ENCODE measurements at regions not wholly inside any gene's neighbourhood (a gene's known extent, or its start where the extent isn't known, plus 50 kb on each side); places are given as distances from the start of the nearest gene placed in this dataset.

- DNase-seq: no peak
These were observed 705.5 kb upstream of the MAN1A1 start for GRCh38 chr6:120055071-120055470.

- DNase-seq: no peak
These were observed 690.1 kb upstream of the MAN1A1 start for GRCh38 chr6:120039664-120040063.

GRCh38 chr6:120031837-120032236 lies 682.3 kb upstream of the MAN1A1 start:
- DNase-seq: no peak

- DNase-seq: no peak
These were observed 677.2 kb upstream of the MAN1A1 start for GRCh38 chr6:120026791-120027190.

- DNase-seq: no peak
These were observed 660.5 kb upstream of the MAN1A1 start for GRCh38 chr6:120010075-120010474.

GRCh38 chr6:120005292-120005976 lies 655.9 kb upstream of the MAN1A1 start:
- DNase-seq: no peak

- no peak for DNase-seq
These were observed 637.5 kb upstream of the MAN1A1 start for GRCh38 chr6:119986934-119987549.

- DNase-seq: no peak
These were observed 636.6 kb upstream of the MAN1A1 start for GRCh38 chr6:119985952-119986736.

- no peak for DNase-seq
These were observed 631.2 kb upstream of the MAN1A1 start for GRCh38 chr6:119980802-119981201.

- DNase-seq: no peak
These were observed 630.3 kb upstream of the MAN1A1 start for GRCh38 chr6:119979862-119980261.

- no peak for DNase-seq
These were observed 628.8 kb upstream of the MAN1A1 start for GRCh38 chr6:119978274-119978889.

- no peak for DNase-seq
These were observed 625.0 kb upstream of the MAN1A1 start for GRCh38 chr6:119974430-119975159.

- no peak for DNase-seq
These were observed 616.9 kb upstream of the MAN1A1 start for GRCh38 chr6:119966484-119966883.

- no peak for DNase-seq
These were observed 616.3 kb upstream of the MAN1A1 start for GRCh38 chr6:119965900-119966299.

- DNase-seq: no peak
These were observed 615.4 kb upstream of the MAN1A1 start for GRCh38 chr6:119965008-119965407.

GRCh38 chr6:119962505-119962904 lies 612.9 kb upstream of the MAN1A1 start:
- no peak for DNase-seq

- DNase-seq: no peak
These were observed 611.9 kb upstream of the MAN1A1 start for GRCh38 chr6:119961450-119961849.

GRCh38 chr6:119960456-119960855 lies 610.9 kb upstream of the MAN1A1 start:
- no peak for DNase-seq

GRCh38 chr6:119960036-119960435 lies 610.5 kb upstream of the MAN1A1 start:
- no peak for DNase-seq

- no peak for DNase-seq
These were observed 607.6 kb upstream of the MAN1A1 start for GRCh38 chr6:119957195-119957594.

- DNase-seq: no peak
These were observed 603.1 kb upstream of the MAN1A1 start for GRCh38 chr6:119952696-119953095.

GRCh38 chr6:119950681-119951080 lies 601.1 kb upstream of the MAN1A1 start:
- DNase-seq: no peak

All from activated CD4-positive, alpha-beta T cell treated with anti-CD3 and anti-CD28 coated beads, Interleukin-2, amount 50 U/mL, for 1 hour (primary cell).